ENCODE measurements at regions not wholly inside any gene's neighbourhood (a gene's known extent, or its start where the extent isn't known, plus 50 kb on each side); places are given as distances from the start of the nearest gene placed in this dataset.

- TF ChIP-seq POLR2A (IDR thresholded peaks at IDR 0.05): no peak
- no peak for TF ChIP-seq CTCF (IDR thresholded peaks at IDR 0.05)
Measured at GRCh38 chr18:25727281-25727985, 363.0 kb downstream of the SS18 start.
